ENCODE measurements at regions not wholly inside any gene's neighbourhood (a gene's known extent, or its start where the extent isn't known, plus 50 kb on each side); places are given as distances from the start of the nearest gene placed in this dataset.

DNA sequence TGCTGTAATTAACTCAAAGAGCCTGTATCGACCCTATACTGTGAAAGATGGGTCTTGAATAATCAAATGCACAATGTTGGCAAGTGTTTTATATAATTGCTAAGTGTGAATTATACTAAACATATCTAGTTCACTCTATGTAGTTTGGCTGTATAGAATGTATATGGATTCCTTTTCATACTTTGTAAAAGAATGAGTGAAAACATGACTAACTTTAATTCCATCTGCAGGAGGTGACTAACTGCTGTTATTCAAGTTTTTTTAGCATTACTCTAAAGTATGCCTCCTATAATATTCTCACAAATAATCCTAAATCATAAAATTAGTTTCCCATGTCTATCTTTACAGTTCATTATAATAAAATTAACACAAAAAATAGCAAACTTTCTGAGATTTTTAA is 394.0 kb upstream of the MON1B start:
- TF ChIP-seq, protein P1, sequence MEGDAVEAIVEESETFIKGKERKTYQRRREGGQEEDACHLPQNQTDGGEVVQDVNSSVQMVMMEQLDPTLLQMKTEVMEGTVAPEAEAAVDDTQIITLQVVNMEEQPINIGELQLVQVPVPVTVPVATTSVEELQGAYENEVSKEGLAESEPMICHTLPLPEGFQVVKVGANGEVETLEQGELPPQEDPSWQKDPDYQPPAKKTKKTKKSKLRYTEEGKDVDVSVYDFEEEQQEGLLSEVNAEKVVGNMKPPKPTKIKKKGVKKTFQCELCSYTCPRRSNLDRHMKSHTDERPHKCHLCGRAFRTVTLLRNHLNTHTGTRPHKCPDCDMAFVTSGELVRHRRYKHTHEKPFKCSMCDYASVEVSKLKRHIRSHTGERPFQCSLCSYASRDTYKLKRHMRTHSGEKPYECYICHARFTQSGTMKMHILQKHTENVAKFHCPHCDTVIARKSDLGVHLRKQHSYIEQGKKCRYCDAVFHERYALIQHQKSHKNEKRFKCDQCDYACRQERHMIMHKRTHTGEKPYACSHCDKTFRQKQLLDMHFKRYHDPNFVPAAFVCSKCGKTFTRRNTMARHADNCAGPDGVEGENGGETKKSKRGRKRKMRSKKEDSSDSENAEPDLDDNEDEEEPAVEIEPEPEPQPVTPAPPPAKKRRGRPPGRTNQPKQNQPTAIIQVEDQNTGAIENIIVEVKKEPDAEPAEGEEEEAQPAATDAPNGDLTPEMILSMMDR (IDR thresholded peaks at IDR 0.05), result no peak
- TF ChIP-seq POLR2AphosphoS5 (IDR thresholded peaks at IDR 0.05) (no peak), EP300 (IDR thresholded peaks at IDR 0.05) (no peak), POLR2A (IDR thresholded peaks at IDR 0.05) (no peak)

All from stomach (tissue), 4 donors.